CD4-positive, alpha-beta T cell treated with Interleukin-6 at 100 ng/mL for 8 hours (primary cell): ENCODE measurements at regions not wholly inside any gene's neighbourhood (a gene's known extent, or its start where the extent isn't known, plus 50 kb on each side); places are given as distances from the start of the nearest gene placed in this dataset.

ENCODE experiments used
- DNase-seq: peaks from one replicate; pipeline ENCODE4 v3.0.0-alpha.2; 2020; ENCODE audit warnings: mixed read lengths, low spot score

DNA sequence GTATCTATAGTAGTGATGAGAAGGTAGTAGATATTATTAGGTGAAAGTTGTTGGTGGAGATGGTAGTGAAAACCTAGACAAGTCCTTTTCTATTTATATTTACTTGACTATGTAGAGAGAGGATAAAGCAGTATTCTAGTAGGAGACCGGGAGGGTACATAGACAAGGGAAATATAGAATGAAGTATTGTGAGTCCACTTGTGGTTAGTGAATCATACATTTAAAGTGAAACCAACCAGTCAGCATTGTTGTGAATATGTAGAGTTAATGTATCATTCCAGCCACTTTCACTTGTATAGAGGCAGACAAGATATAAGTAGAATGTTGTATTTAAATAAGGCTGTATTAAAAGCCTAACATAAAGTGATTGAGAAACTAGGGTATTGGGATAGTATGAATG lies 1711.3 kb upstream of the ACO1 start:
- no peak for DNase-seq

DNA sequence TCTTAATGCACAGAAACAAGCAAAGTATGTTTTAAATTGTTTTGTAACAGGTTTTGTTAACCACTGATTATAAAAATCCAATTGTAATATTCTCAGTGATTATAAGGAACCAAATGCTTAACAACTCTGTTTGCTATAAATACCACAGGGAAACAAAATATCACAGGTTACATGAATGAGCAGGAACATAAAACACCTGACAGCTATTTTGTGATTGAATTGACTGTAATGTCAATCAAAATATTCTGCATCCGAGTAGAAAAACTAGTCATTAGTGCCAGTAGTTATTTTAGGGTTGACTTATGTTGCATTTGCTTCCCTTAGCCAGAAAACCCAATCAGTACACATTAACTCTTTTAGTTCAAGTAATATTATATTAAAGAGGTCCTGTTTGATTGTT lies 1707.8 kb upstream of the ACO1 start:
- DNase-seq, result no peak

GRCh38 chr9:30677221-30677620 lies 1707.2 kb upstream of the ACO1 start:
- DNase-seq, result no peak

DNA sequence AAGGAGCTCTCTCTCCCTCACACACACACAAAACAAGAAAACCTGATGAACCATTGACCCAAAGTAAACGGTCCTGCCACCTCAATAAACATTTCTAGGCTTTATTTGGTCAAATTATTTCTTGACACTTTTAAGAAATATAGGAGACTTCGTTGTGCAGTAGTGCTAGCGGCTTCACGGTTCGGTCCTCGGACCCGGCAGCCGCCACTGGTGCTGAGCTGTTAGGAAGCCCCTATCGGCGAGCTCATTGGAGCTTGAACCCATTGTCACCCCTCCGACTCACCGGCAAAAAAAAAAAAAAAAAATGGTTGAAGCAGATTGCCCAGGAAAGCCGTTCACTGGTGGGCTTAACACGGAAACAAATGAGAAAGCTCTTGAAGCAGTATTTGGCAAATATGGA lies 1695.6 kb upstream of the ACO1 start:
- no peak for DNase-seq

- no peak for DNase-seq
Measured at GRCh38 chr9:30697958-30698357, 1686.5 kb upstream of the ACO1 start.

GRCh38 chr9:30711591-30711990 lies 1672.9 kb upstream of the ACO1 start:
- DNase-seq, result no peak

DNA sequence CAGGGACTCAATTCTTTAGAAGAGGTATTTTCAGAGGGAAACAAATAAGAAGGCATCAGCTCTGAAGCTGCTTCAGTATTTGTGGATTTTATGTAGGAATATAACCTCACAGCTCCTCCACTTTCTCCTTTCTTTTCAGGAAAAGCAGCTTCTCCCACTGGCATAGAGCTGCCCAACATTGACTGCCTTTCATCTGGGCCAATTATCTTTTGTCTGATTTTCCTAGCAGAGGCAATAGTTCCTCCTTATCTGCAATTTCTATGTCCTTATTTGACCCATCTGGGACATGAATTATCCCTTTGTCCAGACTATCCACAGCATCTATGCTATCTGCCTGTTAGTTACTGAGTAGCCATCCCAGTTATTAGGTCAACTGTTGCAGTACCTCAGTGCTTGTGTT lies 1671.2 kb upstream of the ACO1 start:
- DNase-seq, result no peak

GRCh38 chr9:30714389-30714788 lies 1670.1 kb upstream of the ACO1 start:
- DNase-seq, result no peak

- DNase-seq, result no peak
Measured at GRCh38 chr9:30718483-30718882, 1666.0 kb upstream of the ACO1 start.

GRCh38 chr9:30722065-30722464 lies 1662.4 kb upstream of the ACO1 start:
- no peak for DNase-seq

DNA sequence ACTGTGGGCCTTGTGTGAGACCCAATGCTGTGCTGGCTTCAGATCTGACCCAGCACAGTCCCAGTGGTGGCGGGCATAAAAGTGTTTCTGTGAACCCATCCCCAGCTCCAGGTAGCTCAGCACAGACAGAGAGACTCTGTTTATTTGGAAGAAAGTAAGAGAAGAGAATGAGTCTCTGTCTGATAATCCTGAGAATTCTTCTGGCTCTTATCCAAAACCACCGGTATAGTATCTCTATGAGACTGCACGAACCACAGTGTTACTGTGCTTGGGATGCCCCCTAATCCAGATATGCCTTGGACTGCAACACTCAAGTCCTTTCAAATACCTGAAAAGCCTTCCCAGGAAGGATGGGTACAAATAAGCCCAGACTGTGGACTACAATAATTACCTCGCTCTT lies 1660.8 kb upstream of the ACO1 start:
- DNase-seq, result no peak

- no peak for DNase-seq
Measured at GRCh38 chr9:30732060-30732459, 1652.4 kb upstream of the ACO1 start.

DNA sequence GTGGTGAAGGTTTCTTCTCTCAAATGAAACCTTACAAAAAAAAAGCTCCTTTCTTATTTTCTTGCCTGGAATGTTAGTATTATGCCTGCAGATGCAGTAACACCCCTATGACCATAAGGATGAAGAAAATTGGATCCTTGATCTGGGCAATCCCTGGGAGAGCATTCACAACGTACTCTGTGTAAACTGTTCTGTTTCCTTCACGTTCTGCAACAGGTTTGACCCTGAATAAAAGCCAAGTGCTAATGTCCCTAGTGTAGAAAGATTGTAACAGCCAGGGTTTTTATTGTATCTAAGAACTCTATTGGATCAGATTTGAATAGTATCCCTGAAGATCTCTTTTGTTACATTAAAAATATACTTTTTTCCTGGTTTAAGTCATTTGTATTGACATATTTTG lies 1639.6 kb upstream of the ACO1 start:
- DNase-seq, result no peak

DNA sequence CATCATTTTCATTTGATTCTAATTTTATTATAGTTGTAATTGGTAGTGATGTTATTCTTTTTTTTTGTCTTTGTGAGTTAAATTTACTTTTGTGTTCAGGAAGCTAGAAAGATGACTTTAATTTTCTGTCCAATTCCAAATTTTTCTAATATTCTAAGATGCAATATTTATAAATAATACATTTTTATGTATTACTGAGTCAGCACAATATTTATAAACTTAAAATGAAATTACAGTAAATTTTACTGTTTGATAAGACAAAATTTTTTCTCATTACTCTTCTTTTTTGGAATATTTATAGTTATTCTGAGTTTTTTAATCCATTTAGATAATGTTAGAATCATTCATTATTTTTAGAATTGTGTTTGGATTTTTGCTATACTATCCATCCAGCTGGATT lies 1637.9 kb upstream of the ACO1 start:
- no peak for DNase-seq

GRCh38 chr9:30757723-30758122 lies 1626.7 kb upstream of the ACO1 start:
- no peak for DNase-seq

DNA sequence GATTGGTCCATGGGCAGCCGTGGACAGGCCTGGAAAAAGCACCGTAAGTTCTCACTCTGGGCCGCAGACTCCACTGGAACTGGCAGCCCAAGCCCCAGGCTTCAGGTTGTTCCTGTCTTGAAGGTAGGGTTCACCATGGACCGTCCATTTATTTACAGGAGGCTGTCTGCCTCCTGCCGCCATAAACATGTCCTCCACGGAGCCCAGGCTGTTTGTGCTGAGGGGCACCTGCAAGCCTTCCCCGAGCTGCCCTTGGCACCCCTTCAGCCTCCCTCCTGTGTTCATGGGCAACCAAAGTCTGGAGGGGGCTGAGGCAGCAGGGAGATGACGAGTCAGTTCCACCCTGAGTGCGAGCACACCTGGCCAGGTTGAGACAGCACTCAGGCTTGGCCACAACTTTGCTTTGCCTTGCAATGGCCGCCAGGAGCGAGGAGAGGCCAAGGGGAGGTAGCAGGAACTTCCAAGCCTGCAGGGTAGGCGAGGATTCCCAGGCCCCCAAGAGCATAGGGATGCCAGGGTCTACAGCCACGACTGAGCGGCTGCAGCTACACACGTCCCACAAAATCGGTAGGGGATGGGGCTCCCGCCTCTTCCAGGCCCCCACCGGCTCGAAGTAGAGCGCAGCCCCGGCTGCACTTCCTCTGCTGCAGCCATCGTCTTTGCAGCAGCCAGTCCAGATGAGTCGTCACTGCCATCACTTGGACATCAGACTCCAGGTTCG lies 1625.6 kb upstream of the ACO1 start:
- no peak for DNase-seq

GRCh38 chr9:30765318-30765717 lies 1619.1 kb upstream of the ACO1 start:
- DNase-seq, result no peak

GRCh38 chr9:30771163-30771708 lies 1613.2 kb upstream of the ACO1 start:
- DNase-seq, result no peak

GRCh38 chr9:30771760-30772159 lies 1612.7 kb upstream of the ACO1 start:
- no peak for DNase-seq

DNA sequence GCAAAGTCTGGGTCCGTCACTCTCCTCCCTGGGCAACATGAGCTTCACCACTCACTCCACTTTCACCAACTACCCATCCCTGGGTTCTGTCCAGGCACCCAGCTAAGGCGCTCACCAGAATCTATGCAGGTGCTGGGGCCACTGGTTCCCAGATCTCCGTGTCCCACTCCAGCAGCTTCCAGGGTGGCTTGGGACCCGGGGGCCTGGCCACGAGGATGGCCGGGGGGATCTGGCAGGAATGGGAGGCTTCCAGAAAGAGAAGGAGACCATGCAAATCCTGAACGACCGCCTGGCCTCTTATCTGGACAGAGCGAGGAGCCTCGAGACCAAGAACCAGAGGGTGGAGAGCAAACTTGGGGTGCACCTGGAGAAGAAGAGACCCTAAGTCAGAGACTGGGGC lies 1611.0 kb upstream of the ACO1 start:
- no peak for DNase-seq

GRCh38 chr9:30774326-30774725 lies 1610.1 kb upstream of the ACO1 start:
- DNase-seq, result no peak

DNA sequence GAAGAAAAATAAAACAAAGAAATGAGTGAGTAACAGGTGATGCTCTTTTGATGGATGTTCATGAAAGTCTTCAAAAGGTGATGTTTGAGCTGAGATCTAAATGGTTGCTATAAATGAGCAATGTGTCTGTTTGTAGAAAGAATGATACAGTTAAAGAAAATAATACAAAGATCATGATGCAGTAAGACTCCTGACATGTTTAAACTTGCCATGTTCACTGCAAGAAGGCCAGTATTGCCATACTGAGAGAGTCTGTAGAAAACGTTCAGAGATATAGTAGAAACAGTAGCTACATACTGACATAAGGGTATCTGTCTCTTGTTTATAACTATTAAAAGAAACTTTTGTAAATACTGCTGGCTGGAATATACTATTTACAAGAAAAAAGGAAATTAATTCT lies 1609.2 kb upstream of the ACO1 start:
- no peak for DNase-seq

GRCh38 chr9:30796764-30797163 lies 1587.7 kb upstream of the ACO1 start:
- DNase-seq, result no peak

DNA sequence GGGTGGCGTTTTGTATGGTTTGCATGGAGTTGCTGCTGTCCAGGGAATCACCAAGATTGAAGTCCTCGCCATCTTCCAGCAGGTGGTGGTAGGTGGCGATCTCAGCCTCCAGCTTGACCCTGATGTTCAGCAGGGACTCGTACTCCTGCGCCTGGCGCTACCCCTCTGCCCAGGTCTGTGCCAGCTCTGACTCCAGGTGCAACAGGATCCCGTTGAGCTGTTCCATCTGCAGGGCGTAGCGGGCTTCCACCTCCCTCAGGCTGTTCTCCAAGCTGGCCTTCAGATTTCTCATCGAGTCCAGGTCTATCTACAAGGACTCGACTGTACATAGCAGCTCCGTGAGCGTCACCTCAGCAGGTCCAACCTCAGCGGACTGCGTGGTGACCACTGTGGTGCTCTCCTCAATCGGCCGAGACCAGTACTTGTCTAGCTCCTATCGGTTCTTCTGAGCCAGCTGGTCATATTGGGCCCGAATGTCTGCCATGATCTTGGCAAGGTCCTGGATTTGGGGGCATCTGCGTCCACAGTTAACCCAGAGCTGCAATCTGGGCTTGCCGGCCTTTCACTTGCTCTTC lies 1584.8 kb upstream of the ACO1 start:
- DNase-seq, result no peak
